Stomach (tissue), 4 donors: ENCODE measurements at regions not wholly inside any gene's neighbourhood (a gene's known extent, or its start where the extent isn't known, plus 50 kb on each side); places are given as distances from the start of the nearest gene placed in this dataset.

ENCODE experiments used
- CTCF ChIP-seq, 7 experiments: fragments of 450-650 bp in 4 of 7; fragments of 200-600 bp in 3 of 7; sonication (generic) in 3 of 7; IDR thresholded peaks; one replicate each; pipeline ENCODE4 v1.5.1; 2016 to 2019; ENCODE audit warnings: antibody characterized with exemption in 7 of 7, control low read depth in 2 of 7, mild to moderate bottlenecking in 1 of 7
- POLR2A ChIP-seq, 4 donors: fragments of 450-650 bp; IDR thresholded peaks; one replicate each; pipeline ENCODE4 v1.6.1; 2016; ENCODE audit warnings: antibody characterized with exemption in 4 of 4, control low read depth in 2 of 4, mild to moderate bottlenecking in 1 of 4, moderate library complexity in 1 of 4

GRCh38 chr5:173736374-173736773, 119.9 kb upstream of the BOD1 start:
- TF ChIP-seq CTCF (IDR thresholded peaks at IDR 0.05) (no peak), POLR2A (IDR thresholded peaks at IDR 0.05) (no peak)
